K562 (cell line): ENCODE measurements at regions not wholly inside any gene's neighbourhood (a gene's known extent, or its start where the extent isn't known, plus 50 kb on each side); places are given as distances from the start of the nearest gene placed in this dataset.

ENCODE experiments used
- ATAC-seq: fragments of 200-7000 bp; cut with Tn5 transposase; 3 replicates; pipeline ENCODE4 v1.9.1; 2020; ENCODE audit warnings: moderate library complexity
- BruUV-seq: library from RNA; stranded (reverse); fragments of 400-500 nt; replicated peaks from 2 replicates; lab custom pipeline; 2021; lab: Mats Ljungman, UMichigan
- CTCF ChIA-PET: fragments of 300-600 bp; formaldehyde crosslinking; extraction: SDS; loops from one replicate; lab custom pipeline; 2021; ENCODE audit warnings: low intra/inter-chr PET ratio; lab: Yijun Ruan, JAX
- POLR2A ChIA-PET: fragments of 300-600, 350-650 bp; sonication (Branson Sonifier 250); formaldehyde crosslinking; extraction: SDS; loops from one replicate; lab custom pipeline; 2021; ENCODE audit warnings: antibody characterized with exemption, inconsistent platforms; lab: Yijun Ruan, JAX
- DNase-seq, 4 experiments: peaks; one replicate each; pipeline versions ENCODE4 v3.0.0 to v3.0.0-alpha.2; 2011 to 2018; ENCODE audit warnings: low spot score in 3 of 4, mixed read lengths in 3 of 4; ENCODE audit errors: extremely low read depth in 1 of 4
- FAIRE-seq: peaks from 2 replicates; lab custom pipeline; 2011; peaks lifted over from hg19 to GRCh38; lab: Jason Lieb, UNC
- H2AFZ ChIP-seq: 2 replicates; pipeline ENCODE4 v1.6.0; 2011; ENCODE audit warnings: low read depth, low read length, control low read depth, inconsistent platforms
- H3K27ac ChIP-seq: fragments of 200-600 bp; 3 replicates; pipeline ENCODE4 v1.8.0; 2011; ENCODE audit warnings: low read depth, mild to moderate bottlenecking, control low read depth, inconsistent platforms, low read length, moderate library complexity, mixed read lengths; ENCODE audit errors: extremely low read depth
- H3K27me3 ChIP-seq, 2 experiments: fragments of 300-600 bp in 1 of 2; 2 replicates in 1 of 2; 3 replicates in 1 of 2; pipeline versions ENCODE4 v1.6.0 to v1.8.0; 2011; ENCODE audit warnings: inconsistent platforms in 2 of 2, low read length in 2 of 2, mild to moderate bottlenecking in 1 of 2, mixed read lengths in 1 of 2, moderate library complexity in 1 of 2; ENCODE audit not compliant: control insufficient read depth in 2 of 2, insufficient read depth in 2 of 2
- H3K36me3 ChIP-seq: fragments of 300-600 bp; 3 replicates; pipeline ENCODE4 v1.8.0; 2011; ENCODE audit warnings: mild to moderate bottlenecking, low read length, inconsistent platforms; ENCODE audit not compliant: control insufficient read depth, insufficient read depth
- H3K4me1 ChIP-seq, 2 experiments: fragments of 200-600 bp in 1 of 2; replicated peaks in 1 of 2; 2 replicates in 1 of 2; 3 replicates in 1 of 2; pipeline versions ENCODE4 v1.5.1 to v1.8.0; 2011; ENCODE audit warnings: inconsistent platforms in 2 of 2, low read length in 2 of 2, mild to moderate bottlenecking in 1 of 2, mixed read lengths in 1 of 2, moderate library complexity in 1 of 2; ENCODE audit not compliant: control insufficient read depth in 2 of 2, insufficient read depth in 2 of 2
- H3K4me2 ChIP-seq: 2 replicates; pipeline ENCODE4 v1.6.1; 2011; ENCODE audit warnings: low read length, control low read depth, inconsistent platforms, mixed read lengths; ENCODE audit not compliant: insufficient read depth
- H3K4me3 ChIP-seq: fragments of 200-600 bp; sonication (generic), shearing (Covaris generic); 2 replicates; pipeline ENCODE4 v1.5.1; 2016; ENCODE audit warnings: control low read depth, inconsistent platforms
- H3K79me2 ChIP-seq: fragments of 200-600 bp; 3 replicates; pipeline ENCODE4 v1.8.0; 2011; ENCODE audit warnings: low read length, inconsistent platforms; ENCODE audit not compliant: control insufficient read depth, insufficient read depth
- H3K9ac ChIP-seq, 2 experiments: 2 replicates each; pipeline versions ENCODE4 v1.6.0 to v1.6.1; 2011; ENCODE audit warnings: low read depth in 2 of 2, low read length in 2 of 2, control low read depth in 1 of 2, inconsistent platforms in 1 of 2, mild to moderate bottlenecking in 1 of 2, mixed read lengths in 1 of 2; ENCODE audit not compliant: insufficient read depth in 1 of 2
- H3K9me1 ChIP-seq: one replicate; pipeline ENCODE4 v1.6.0; 2011; ENCODE audit warnings: inconsistent platforms, mild to moderate bottlenecking, low read length, moderate library complexity; ENCODE audit not compliant: control insufficient read depth, insufficient read depth
- H3K9me3 ChIP-seq: replicated peaks from 2 replicates; pipeline ENCODE4 v1.5.1; 2011; ENCODE audit warnings: low read depth, low read length, inconsistent platforms; ENCODE audit not compliant: control insufficient read depth, insufficient read depth
- H4K20me1 ChIP-seq: replicated peaks from 2 replicates; pipeline ENCODE4 v1.6.1; 2011; ENCODE audit warnings: low read length, inconsistent platforms, mixed read lengths; ENCODE audit not compliant: control insufficient read depth, insufficient read depth
- FOXP4 ChIP-seq: sonication (generic); formaldehyde crosslinking; IDR thresholded peaks from 2 replicates; pipeline ENCODE4 v1.8.0; 2022; ENCODE audit warnings: mild to moderate bottlenecking, missing genetic modification reagents, borderline replicate concordance
- ZNF764 ChIP-seq: fragments of 250-450 bp; sonication (Bioruptor Pico); IDR thresholded peaks from 2 replicates; pipeline ENCODE4 v1.4.0; 2020; ENCODE audit warnings: low read depth, mild to moderate bottlenecking, moderate library complexity
- WGBS: fragments of 100-300 bp; shearing (Covaris generic); methylation state at CpG from one replicate; pipeline ENCODE4 v1.1.6; 2016; ENCODE audit warnings: low coverage, mixed read lengths; ENCODE audit not compliant: insufficient coverage; ENCODE audit errors: missing lambda C conversion rate; 5-methylcytosine and 5-hydroxymethylcytosine counted together
- in situ Hi-C: fragments of 300-500 bp; cut with MboI; formaldehyde crosslinking; loops from 4 replicates; pipeline ENCODE4 v1.15.0; 2018; ENCODE audit warnings: inconsistent platforms, mixed read lengths
- intact Hi-C: fragments of 100-400 bp; cut with micrococcal nuclease; formaldehyde crosslinking; loops from 2 replicates; pipeline ENCODE4 v1.14.2; 2022

- H3K27ac ChIP-seq: no peak overlapping the region
- no peak overlapping the region for H2AFZ ChIP-seq
- CTCF ChIA-PET: no interaction called here
- no peak overlapping the region for H3K4me3 ChIP-seq
- H3K9me3 ChIP-seq: no peaks in the 10 kb centered on the region
- no peaks in the 10 kb centered on the region for H3K9me1 ChIP-seq
- no peak for ATAC-seq
- no peak for FAIRE-seq
- H3K27me3 ChIP-seq: no peaks in the 10 kb centered on the region
- H3K4me2 ChIP-seq: no peak overlapping the region
- TF ChIP-seq ZNF764 (CRISPR knock-in tag) (no peak), FOXP4 (CRISPR knock-in tag) (no peak)
- no TSS peak for BruUV-seq
- H3K4me1 ChIP-seq: no peaks in the 10 kb centered on the region
- POLR2A ChIA-PET: no interaction called here
- no peaks in the 10 kb centered on the region for H3K36me3 ChIP-seq
- no peak for DNase-seq
- no peaks in the 10 kb centered on the region for H3K79me2 ChIP-seq
- H3K9ac ChIP-seq: no peak overlapping the region
- WGBS: 1% methylated on average over 5 of the region's 5 CpGs
- H4K20me1 ChIP-seq: no peaks in the 10 kb centered on the region
- in situ Hi-C loops: no loop called here
- intact Hi-C loops: loop anchor here (5.0 kb wide), 1 partner anchor 50 kb away; no protein-coding TSS in a partner anchor
Observed at GRCh38 chr18:32542221-32542798, 71.6 kb upstream of the GAREM1 start.
